SKM-1 (cell line): ENCODE measurements at regions not wholly inside any gene's neighbourhood (a gene's known extent, or its start where the extent isn't known, plus 50 kb on each side); places are given as distances from the start of the nearest gene placed in this dataset.

ENCODE experiments used
- DNase-seq: peaks from one replicate; lab custom pipeline; 2025; ENCODE audit not compliant: unreplicated experiment; lab: John Stamatoyannopoulos, UW

DNA sequence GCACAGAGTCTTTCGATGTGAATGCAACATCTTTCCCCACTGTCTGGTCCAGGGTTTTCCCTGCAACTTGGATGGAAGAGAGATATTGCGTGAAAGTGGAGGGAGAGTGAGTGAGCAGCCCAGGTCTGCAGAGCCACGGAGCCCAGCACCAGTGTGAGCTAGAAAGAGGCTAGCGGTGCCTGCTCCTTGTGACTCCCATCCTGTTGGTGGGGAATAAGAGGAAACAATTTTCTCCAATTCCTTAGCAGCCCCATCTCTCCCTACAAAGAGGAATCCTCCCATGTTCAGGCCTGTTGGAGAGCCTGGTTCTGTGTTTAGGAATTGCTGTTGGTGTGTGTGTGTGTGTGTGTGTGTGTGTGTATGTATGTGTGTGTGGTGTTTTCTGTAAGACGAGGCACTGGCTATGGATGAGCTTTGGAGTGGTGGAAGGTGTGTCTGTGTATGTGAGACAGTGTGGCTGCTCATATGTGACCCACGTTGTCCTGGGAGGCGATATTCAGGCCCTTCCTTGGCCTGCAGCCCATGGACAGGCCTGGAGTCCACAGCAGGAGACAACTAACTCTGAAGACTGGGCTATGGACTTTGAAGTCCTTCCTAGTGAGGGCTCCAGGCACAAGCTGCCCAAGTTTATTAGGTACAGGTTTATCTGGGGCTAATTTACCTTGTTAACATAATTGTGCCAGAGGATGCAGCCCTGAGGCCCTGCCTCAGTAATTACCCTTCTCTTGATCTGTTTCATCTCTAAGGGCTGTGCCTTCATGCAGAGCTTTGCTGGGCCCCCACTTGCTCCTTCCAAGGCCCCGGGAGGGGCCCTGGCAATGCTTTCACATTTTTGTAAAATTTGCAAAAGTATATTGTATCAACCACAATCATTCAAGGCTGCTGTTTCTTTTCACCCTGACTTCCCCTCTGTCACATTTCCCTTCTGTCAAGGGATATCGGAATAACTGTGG lies 88.6 kb upstream of the HAAO start:
- DNase-seq: no peak

DNA sequence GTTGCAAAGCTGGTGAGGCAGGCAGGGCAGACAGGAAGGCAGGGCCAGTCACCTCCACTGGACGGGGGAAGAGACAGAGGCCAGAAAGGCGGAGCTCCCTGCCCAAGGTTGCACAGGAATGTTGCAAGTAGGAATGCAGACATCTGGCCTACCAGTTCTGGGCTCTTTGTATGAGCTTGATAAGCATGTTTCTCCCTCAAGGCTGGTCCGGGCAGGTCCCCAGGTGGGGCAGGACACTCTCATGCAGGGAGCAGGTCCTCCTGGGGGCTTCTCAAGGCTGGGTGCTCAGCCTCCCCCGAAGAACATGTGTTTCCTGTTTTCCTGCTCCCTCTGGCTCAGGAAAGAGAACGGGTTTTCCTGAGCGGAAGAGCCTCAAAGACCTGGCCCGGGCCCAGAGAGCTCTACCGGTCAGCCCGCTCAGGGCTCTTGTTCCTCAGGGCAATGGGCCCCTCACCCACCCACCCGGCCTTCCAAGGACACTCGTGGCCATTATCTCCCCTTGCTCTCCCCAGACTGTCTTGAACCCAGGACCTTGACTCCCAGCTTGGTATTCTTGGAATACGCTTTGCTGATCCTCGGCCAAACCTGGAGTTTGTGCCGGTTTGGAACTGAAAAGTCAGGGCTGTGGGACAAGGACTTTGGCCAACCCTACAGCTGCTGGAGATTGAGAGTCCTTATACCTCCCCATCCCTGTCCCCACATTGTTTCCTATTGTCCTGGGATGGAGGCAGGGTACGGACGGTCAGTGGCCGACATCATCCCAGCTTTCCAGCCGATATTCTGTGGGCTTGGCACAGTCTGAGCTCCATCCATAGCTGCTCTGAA lies 87.7 kb upstream of the HAAO start:
- no peak for DNase-seq

DNA sequence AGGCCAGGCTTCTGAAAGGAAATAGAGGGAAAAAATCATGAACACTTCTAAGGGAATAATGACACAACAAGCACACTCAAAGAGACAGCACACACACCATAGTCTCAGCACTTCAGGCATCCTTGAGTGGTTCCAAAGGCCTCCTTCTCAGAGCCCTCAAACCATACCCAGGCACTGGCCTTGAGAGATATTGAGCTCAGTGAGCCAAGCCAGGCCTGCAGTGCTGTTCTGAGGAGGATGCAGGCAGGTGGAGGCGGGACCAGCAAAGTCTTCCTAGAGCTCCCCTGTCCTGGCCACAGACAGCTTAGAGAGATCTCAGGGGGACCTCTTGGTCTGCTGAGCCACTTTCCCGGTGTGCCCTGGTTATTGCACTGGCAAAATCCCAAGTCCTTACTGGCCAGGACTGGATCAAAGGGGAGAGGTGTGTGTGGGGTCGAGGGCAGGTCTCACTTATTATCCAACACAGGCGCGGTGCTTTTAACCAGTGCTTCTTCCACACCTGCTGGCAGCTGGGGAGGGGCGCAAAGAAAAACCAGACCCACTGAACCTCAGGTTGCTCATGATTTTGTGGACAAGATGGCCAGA lies 86.8 kb upstream of the HAAO start:
- DNase-seq: no peak

DNA sequence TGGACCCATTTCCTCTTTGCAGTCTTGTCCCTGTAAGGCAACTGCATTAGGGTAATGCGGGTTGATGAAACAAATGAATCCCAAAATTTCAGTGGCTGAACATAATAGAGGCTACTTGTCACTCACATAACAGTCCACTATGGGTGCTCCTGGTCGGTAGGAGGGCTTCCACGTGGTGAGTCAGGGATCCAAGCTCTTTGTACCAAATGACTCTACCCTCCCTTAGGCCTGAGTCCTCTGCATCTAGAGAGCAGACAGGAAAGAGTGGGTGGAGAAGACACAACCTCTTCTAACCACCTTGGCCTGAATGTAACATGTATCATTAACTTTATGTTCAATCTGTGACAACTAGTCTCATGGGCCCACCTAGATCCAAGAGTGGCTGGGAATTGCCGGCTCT lies 86.2 kb upstream of the HAAO start:
- no peak for DNase-seq

DNA sequence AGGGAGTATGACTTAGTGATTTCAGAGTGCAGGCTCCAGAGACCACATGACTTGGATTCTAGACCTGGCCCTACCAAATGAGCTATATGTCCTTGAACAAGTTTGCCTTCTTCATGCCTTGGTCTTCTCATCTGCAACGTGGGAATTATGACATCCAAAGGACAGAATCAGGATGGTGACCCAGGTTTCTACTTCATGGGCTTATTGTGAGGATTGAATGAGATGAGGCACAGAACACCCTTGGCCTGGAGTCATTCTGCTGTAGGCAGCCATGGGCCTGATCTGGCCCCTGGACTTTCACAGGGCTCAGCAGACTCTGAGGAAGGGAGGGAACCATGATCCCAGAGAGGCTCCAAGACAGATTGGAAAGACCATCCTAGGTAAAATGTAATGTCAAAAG lies 85.6 kb upstream of the HAAO start:
- DNase-seq: no peak

DNA sequence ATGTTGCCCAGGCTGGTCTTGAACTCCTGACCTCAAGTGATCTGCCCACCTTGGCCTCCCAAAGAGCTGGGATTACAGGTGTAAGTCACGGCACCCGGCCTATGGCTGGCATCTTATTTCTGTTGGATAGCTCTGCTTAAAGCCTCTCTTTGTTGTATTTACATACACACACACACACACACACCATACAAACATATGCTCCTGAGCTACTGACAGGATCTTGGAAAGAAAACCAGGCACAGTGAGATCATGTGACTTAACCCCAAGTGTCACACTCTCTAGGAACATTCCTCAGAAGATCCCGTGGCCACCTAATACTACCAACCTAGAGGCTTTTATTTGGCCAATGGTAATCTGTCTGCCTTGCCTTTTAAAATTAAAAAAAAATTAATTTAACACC lies 85.1 kb upstream of the HAAO start:
- no peak for DNase-seq

DNA sequence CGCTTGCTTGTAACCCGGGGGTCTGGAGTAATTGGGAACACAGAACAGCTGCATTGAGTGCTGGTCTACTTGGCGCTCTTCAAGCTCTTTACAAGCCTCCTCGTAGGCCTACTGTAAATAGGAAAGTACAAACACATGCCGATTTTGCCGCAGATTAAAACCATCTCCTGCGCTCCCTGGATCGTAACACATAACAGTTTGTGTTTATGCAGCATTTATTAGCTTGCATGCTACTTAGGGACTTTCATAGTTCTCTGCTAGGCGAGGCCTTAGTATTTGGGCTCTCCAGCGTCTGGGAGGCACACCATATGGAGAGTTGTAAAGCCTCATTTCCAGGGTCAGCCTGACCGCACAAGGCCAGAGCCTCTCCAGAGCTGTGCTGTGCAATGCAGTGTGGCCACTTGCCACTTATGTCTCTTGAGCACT lies 84.0 kb upstream of the HAAO start:
- no peak for DNase-seq

DNA sequence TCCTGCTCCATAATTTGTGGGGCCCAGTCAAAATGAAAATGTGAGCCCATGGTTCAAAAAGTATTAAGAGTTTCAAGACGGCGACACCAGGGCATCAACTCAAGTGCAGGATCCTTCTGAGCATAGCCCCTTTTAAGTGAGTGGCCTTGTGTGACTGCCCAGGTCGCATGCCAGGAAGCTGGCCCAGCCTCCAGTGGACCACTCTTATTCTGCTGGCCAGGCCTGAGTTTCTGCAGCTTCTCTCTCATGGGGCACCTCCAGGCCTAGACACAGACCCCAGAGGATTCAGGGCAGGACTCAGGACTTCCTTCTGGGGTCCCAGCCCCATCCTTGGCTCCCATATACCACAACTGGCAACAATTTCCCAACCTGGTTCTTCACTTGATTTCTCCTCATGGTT lies 83.5 kb upstream of the HAAO start:
- no peak for DNase-seq

DNA sequence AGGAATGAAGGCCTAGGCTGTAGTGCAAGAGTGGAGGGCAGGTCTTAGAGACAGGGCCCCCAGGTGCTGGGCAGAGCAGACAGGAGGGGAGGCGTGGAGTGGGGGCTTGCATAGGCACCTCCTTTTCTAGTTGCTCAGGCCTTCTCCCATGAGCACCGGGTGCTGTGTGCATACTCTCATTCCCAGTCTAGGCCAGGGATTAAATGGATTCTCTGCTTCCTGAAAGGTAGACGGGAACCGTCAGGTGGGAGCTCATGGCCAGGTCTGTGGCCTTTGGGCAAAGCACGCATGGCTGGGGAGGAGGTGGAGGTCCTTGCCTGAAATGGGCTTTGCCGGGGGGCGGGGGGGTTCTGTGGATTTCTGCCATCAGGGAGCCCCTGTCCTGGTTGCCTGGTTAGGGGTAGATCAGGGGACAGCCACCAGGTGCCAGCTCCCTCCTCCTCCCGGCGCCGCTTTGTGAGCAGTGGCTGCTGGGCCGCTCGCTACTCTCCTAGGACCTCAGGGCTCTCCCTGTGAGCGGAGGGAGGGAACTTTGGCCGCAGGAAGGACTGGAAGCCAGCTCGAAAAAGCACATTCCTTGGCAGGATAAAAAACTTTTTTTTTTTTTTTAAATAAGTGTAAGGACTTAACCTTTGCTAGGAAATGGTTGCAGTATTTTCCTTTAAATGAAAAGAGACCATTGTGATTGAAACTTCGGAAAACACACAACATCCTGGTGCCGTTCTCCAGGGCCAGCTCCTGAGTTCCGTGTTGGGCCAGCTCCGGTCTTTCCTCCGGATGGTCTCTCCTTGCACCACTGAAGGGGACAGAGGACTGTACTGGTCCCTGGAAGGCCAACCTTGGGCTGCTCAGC lies 82.8 kb upstream of the HAAO start:
- DNase-seq: no peak

DNA sequence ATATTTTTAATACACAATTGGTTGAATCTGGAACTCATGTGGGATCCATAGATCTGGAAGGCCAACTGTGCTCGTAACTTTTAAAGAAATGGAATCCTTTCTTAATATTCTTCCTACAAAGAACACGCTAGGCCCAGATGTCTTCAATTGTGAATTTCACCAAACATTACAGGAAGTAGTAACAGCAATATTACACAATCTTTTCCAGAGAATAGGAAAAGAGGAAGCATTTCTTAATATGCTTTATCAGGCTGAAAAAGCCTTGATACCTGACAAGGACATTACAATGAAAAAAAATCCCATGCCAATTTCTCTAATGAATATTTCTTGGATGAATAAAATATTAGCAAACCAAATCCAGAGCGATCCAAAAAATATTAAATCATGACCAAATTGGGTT lies 80.3 kb upstream of the HAAO start:
- DNase-seq: peak; percentile 28

DNA sequence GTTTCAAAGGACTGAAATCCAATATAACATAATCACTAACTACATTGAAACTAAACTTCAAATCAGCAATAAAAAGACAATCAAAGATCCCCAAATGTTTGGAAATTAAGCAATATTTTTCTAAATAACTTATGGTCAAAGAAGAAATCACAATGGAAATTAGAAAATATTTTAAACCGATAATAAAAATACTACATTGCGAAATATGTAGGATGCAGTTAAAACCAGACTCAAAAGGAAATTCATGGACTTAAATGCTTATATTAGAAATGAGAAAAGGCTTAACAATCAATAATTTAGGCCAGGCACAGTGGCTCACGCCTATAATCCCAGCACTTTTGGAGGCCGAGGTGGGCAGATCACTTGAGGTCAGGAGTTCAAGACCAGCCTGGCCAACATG lies 79.0 kb upstream of the HAAO start:
- no peak for DNase-seq

DNA sequence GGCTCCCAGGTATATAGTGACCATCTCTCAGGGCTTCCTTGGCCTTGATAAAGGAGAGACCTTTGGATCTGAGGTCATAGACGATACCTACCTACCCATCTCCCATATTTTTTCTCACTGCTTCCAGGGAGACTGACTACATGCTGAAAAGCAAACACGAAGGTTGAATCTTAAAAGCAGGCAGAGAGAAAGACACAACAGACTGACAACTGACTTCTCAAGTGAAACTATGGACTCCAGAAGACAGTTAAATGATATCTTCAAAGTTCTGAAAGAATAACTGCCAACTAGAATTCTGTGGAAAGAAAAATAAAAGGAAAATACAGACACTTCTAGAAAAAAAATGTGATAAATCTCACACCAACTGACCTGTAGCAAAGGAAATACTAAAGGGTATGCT lies 76.5 kb upstream of the HAAO start:
- no peak for DNase-seq

DNA sequence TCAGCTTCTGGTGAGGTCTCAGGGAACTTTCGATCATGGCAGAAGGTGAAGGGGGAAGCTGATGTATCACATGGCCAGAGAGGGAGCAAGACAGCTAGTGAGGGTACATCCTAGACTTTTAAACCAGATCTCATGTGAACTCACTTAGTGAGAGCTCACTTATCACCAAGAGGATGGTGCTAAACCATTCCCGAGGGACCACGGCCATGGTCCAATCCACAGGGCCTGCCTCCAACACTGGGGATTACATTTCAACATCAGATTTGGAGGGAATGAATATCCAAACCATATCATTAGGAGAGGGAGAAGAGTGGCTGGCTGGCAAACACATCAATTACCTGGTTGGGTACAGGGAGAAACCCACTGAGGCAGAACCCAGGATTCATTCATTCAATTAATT lies 75.7 kb upstream of the HAAO start:
- no peak for DNase-seq

DNA sequence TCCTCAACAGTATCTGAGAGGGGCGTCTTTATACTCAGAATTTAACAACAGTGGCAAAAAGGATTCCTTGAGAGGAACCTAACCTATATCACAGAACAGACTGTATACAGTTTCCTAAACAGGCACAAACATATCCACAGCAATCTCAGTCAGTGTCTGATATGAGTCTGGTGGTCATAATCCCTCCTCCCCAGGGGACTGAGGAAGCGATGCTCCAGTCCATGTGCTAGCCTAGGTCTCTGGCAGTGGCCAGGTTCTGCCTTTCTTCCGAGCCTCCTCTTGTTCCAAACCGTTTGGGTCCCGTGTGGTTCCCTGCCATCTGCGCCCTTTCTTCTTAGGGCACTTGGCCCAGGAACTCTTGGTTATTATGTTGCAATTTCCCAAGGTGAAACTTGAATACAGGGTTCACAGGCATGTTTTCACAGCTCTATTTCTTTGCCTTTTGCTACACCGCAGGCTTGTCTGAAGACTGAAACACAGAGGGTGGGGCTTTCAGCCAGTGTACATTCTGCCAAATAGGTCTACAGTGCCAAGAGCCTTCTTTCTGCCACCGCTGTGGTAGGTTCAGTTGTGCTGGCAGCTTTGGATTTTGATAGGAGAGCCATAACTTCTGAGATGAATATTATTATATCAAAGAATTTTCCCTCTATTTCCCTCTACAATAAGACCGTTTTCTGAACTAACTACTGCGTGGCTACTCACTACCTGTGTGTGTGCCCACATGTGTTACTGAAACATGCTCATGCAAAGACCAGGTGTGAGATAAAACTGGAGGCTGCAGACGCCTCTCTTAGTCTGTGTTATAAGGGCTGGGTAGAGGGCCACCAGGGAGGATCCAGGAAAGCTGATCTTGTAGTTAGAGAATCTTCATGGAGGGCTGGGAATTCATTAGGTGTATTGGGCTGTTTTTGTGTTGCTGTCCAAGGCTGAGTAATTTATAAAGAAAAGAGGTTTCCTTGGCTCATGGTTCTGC lies 75.0 kb upstream of the HAAO start:
- no peak for DNase-seq

DNA sequence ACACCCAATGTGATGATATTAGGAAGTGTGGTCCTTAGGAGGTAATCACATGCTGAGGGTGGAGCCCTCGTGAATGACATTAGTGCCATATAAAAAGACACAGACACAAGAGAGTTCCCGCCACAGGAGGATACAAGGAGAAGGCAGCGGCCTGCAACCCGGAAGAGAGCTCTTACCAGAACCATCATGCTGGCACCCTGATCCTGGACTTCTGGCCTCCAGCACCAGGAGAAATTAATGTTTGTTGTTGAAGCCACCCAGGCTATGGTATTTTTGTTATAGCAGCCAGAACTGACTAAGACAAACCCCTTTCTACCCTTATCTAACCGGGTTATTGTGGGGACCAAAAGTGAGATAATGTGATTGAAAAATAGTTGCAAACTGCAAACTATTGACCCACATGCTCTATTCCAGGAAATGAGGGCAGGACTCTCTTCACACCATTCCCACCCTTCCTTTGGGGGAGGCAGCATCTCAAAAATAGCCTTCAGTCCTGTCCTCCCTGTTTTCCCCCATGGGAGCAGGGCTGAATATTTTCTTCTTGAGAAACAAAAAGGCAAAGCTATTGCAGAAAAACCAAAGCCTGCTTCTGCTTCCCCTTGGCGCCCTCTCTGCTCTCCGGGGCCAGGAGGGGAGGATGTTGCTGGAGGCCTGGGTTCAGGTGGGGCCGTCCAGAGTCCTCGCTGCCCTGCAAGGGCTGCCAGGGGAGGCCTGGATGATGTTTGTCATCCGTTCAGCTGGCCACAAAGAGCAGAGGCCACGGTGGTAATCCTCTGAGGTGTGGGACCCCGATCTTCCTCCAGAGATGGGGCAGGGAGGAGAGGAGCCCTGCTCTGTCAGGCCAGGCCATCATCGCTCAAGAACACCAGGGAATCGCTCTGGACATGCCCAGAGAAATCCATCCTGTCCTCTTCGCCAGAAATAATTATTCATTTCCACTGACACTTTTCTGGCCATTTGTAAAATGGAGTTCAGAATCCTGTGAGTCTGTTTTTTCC lies 73.8 kb upstream of the HAAO start:
- no peak for DNase-seq

DNA sequence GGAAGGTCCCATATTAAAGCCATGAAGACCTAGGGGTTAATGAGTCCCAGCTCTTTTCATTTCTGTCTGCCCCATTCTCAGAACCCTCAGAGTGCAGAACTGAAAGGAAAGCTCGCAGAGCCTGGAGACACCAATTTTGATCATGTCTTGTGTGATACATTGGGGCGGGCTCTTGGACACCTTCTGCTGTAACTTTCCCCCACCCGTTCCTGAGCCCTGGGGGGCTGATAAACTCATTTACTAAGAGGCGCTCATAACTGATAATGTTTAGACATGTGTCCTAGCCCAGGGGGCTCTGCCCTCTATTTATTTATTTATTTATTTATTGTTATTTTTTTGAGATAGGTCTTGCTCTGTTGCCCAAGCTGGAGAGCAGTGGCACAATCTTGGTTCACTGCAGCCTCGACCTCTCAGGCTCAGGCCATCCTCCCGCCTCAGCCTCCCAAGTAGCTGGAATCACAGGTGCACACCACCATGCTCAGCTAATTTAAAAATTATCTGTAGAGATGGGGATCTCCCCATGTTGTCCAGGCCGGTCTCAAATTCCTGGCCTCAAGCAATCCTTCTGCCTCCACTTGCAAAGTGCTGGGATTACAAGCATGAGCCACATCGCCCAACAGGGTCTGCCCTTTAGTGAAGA lies 72.4 kb upstream of the HAAO start:
- no peak for DNase-seq

DNA sequence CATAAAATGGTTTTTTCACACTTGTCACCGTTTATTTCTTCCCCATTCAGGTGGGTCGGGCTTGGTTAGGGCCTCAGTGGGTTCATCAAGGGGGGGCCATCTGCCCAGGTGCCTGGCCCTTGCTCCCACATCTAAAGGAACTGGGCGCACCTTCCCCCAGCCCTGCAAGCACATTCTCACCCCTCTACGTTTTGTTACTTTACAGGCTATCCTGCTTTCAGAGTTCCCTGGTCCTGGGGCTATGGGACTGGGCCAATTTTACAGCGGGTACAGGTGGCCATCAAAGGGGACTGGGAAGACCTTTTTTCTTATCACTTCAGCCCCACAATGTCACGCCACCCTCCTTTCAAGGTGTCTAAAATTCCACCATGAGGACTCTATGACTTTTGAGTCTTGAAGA lies 71.8 kb upstream of the HAAO start:
- no peak for DNase-seq

DNA sequence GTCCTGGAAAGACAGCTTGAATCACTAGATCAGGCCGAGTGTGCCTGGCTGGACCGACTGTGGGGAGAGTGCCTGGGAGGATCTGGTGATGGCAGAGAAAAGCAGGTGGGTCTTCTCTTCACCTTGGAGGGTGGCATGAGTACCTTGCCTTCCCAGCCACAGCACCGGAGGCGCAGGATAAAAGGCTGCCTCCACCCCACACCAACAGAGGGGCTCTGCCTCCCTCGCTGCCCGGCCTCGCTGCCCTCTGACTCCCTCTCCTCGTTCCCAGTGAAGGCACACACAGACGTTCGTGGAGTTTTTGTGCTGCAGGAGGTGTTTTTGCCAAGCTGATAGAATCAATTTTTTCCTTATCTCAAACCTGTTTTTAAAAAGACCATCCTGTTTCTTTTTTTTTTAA lies 71.4 kb upstream of the HAAO start:
- DNase-seq: no peak
